HCEC 1CT (cell line): ENCODE measurements at regions not wholly inside any gene's neighbourhood (a gene's known extent, or its start where the extent isn't known, plus 50 kb on each side); places are given as distances from the start of the nearest gene placed in this dataset.

ENCODE experiments used
- DNase-seq: peaks from one replicate; pipeline ENCODE4 v3.0.0-alpha.2; 2017

- DNase-seq, result no peak
Observed at GRCh38 chr20:56930876-56931275, 301.8 kb downstream of the TFAP2C start.

GRCh38 chr20:56932575-56933330, 303.6 kb downstream of the TFAP2C start:
- DNase-seq, result no peak

- no peak for DNase-seq
Observed at GRCh38 chr20:56933331-56933698, 304.2 kb downstream of the TFAP2C start.

- DNase-seq, result no peak
Observed at GRCh38 chr20:56934888-56935287, 305.8 kb downstream of the TFAP2C start.

GRCh38 chr20:56940466-56940865, 311.4 kb downstream of the TFAP2C start:
- DNase-seq, result no peak

GRCh38 chr20:56941101-56941686, 312.1 kb downstream of the TFAP2C start:
- no peak for DNase-seq

GRCh38 chr20:56943946-56944945, 315.1 kb downstream of the TFAP2C start:
- DNase-seq, result no peak

GRCh38 chr20:56945057-56945456, 316.0 kb downstream of the TFAP2C start:
- no peak for DNase-seq

GRCh38 chr20:56945901-56946300, 316.8 kb downstream of the TFAP2C start:
- DNase-seq, result no peak

- DNase-seq, result no peak
Observed at GRCh38 chr20:56949318-56949717, 317.1 kb downstream of the BMP7 start.

- DNase-seq, result peak; percentile 2
Observed at GRCh38 chr20:56952258-56953047, 314.0 kb downstream of the BMP7 start.

- no peak for DNase-seq
Observed at GRCh38 chr20:56953048-56953586, 313.3 kb downstream of the BMP7 start.

- DNase-seq, result no peak
Observed at GRCh38 chr20:56954797-56955196, 311.6 kb downstream of the BMP7 start.

- no peak for DNase-seq
Observed at GRCh38 chr20:56955680-56956079, 310.8 kb downstream of the BMP7 start.

GRCh38 chr20:56956534-56956933, 309.9 kb downstream of the BMP7 start:
- DNase-seq, result no peak

- DNase-seq, result no peak
Observed at GRCh38 chr20:56957737-56958553, 308.5 kb downstream of the BMP7 start.

GRCh38 chr20:56964901-56965300, 301.5 kb downstream of the BMP7 start:
- DNase-seq, result no peak

- DNase-seq, result no peak
Observed at GRCh38 chr20:56967916-56968315, 298.5 kb downstream of the BMP7 start.

- no peak for DNase-seq
Observed at GRCh38 chr20:56968376-56969048, 297.9 kb downstream of the BMP7 start.

- no peak for DNase-seq
Observed at GRCh38 chr20:56974499-56975250, 291.8 kb downstream of the BMP7 start.
